PFSK-1 (cell line): ENCODE measurements at regions not wholly inside any gene's neighbourhood (a gene's known extent, or its start where the extent isn't known, plus 50 kb on each side); places are given as distances from the start of the nearest gene placed in this dataset.

ENCODE experiments used
- FOXP2 ChIP-seq: optimal IDR thresholded peaks from 2 replicates; pipeline ENCODE3; 2011; ENCODE audit warnings: borderline replicate concordance, control low read depth, inconsistent platforms; ENCODE audit not compliant: insufficient read depth; ENCODE audit errors: extremely low read length, extremely low read depth
- POLR2AphosphoS5 ChIP-seq: IDR thresholded peaks from 2 replicates; pipeline ENCODE4 v1.6.1; 2012; ENCODE audit warnings: low read depth, mild to moderate bottlenecking, control low read depth, low read length, moderate library complexity
- SIN3A ChIP-seq: IDR thresholded peaks from 2 replicates; pipeline ENCODE4 v1.6.1; 2012; ENCODE audit warnings: mild to moderate bottlenecking, low read length, moderate library complexity, borderline replicate concordance; ENCODE audit not compliant: insufficient read depth
- TAF1 ChIP-seq: IDR thresholded peaks from 2 replicates; pipeline ENCODE4 v1.6.1; 2012; ENCODE audit warnings: low read length, control low read depth, borderline replicate concordance; ENCODE audit not compliant: insufficient read depth
- TF ChIP-seq, protein P1 (sequence below), 2 experiments: IDR thresholded peaks; 2 replicates each; pipeline versions ENCODE4 v1.6.1 to v1.8.0; 2011 to 2012; ENCODE audit warnings: low read depth in 2 of 2, low read length in 2 of 2, control low read depth in 1 of 2, inconsistent platforms in 1 of 2, mild to moderate bottlenecking in 1 of 2, moderate library complexity in 1 of 2; ENCODE audit not compliant: insufficient read depth in 1 of 2

DNA sequence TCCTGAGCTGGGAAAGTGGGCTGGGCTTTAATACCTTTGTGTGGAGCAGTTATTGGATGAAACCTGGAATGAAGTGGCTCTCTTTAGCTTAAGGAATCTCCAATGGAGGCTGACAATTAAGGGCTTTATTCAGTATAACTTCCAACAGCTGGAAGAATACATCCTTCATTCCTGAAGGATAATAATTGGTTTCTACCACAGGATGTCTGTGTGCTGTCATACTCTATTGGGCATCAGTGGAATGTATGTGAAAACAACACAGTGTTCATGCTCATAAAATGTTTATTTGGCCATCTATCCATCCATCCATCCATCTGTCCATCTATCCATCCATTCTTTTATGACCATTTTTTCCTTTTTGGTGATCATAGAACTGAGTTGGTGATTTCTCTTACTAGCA lies 220.7 kb upstream of the GAP43 start:
- TF ChIP-seq, protein P1, sequence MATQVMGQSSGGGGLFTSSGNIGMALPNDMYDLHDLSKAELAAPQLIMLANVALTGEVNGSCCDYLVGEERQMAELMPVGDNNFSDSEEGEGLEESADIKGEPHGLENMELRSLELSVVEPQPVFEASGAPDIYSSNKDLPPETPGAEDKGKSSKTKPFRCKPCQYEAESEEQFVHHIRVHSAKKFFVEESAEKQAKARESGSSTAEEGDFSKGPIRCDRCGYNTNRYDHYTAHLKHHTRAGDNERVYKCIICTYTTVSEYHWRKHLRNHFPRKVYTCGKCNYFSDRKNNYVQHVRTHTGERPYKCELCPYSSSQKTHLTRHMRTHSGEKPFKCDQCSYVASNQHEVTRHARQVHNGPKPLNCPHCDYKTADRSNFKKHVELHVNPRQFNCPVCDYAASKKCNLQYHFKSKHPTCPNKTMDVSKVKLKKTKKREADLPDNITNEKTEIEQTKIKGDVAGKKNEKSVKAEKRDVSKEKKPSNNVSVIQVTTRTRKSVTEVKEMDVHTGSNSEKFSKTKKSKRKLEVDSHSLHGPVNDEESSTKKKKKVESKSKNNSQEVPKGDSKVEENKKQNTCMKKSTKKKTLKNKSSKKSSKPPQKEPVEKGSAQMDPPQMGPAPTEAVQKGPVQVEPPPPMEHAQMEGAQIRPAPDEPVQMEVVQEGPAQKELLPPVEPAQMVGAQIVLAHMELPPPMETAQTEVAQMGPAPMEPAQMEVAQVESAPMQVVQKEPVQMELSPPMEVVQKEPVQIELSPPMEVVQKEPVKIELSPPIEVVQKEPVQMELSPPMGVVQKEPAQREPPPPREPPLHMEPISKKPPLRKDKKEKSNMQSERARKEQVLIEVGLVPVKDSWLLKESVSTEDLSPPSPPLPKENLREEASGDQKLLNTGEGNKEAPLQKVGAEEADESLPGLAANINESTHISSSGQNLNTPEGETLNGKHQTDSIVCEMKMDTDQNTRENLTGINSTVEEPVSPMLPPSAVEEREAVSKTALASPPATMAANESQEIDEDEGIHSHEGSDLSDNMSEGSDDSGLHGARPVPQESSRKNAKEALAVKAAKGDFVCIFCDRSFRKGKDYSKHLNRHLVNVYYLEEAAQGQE (IDR thresholded peaks at IDR 0.05; ENCODE audit: insufficient read depth in 1 of 2, low read depth in 2 of 2, low read length in 2 of 2): no peak
- no peak for TF ChIP-seq FOXP2
- no peak for TF ChIP-seq SIN3A
- no peak for TF ChIP-seq POLR2AphosphoS5
- no peak for TF ChIP-seq TAF1

DNA sequence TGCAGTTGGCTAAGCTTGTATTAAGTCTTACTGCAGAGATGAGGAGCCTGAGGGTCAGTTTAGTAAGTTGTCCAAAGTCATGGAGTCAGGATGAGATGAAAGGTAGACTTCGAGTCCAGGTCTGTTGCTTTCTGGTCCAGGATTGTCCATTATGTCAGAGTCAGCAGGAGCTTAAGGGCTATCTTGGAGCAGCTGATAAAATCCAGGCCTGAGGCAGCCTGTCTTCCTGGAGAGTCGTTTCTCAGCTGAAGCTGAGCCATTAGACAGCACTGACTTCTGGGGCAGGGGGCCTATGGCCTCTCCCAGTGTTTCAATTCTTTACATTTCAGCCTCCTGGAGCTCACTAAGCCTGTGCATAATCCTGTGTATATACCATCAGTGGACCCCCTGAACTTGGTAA lies 219.5 kb upstream of the GAP43 start:
- TF ChIP-seq SIN3A: no peak
- TF ChIP-seq TAF1: no peak
- no peak for TF ChIP-seq POLR2AphosphoS5
- TF ChIP-seq, protein P1 (IDR thresholded peaks at IDR 0.05; ENCODE audit: insufficient read depth in 1 of 2, low read depth in 2 of 2, low read length in 2 of 2): no peak
- no peak for TF ChIP-seq FOXP2

DNA sequence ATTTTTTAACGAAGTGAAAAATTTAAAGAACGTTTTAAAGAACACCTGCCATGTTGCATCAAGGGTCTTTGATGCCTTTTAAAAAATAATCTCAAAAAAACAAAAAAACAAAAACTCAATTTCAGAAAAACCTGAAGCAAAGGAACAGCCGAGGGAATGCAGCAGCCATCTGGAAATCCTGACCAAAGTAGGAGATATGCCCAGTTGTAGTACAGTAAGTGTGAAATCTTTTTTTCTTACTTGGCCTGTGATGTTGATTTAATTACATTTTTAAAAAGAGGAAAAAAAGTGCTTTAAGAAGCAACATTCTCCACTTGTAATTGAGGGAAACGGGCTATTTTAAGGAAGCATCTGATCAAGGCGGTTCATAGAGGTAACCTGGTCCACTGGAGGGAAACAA lies 213.7 kb upstream of the GAP43 start:
- TF ChIP-seq, protein P1 (IDR thresholded peaks at IDR 0.05; ENCODE audit: insufficient read depth in 1 of 2, low read depth in 2 of 2, low read length in 2 of 2): no peak
- TF ChIP-seq TAF1 (no peak), POLR2AphosphoS5 (no peak), SIN3A (no peak), FOXP2 (no peak)

DNA sequence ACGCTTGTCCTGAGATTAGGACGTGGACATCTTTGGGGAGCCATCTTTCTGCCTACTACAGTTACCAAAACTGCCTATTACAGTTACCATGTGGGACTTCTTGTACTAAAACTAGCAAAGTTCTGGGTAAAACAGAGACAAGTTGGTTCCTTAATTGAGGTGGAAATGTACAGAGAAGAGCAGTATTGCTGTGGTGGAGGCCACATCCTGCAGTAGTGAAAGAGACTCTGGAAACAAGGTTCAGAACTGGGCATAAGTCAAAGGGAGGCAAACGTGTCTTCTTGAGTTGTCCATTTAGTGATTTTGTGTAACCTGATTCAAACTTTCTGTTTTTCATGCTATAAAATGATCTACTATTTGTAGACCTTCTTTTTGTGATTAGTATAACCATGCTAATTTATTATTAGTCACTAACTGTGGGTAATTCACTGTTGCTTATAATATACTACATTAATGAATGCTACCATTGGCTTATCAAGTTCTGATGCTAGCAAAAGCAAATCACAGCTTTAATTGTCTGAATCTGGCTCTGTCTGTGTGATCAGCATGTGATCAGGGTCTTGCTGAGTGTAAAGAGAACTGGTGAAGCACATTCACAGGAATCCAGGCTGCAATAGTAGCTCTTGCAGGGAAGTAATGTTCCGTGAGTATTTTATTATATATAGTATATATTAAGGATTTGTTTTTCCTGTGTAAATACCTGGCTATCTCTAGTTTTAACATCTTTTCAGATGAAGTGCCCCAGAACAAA lies 207.9 kb upstream of the GAP43 start:
- TF ChIP-seq SIN3A (no peak), POLR2AphosphoS5 (no peak), FOXP2 (no peak), TAF1 (no peak)
- TF ChIP-seq, protein P1 (IDR thresholded peaks at IDR 0.05; ENCODE audit: insufficient read depth in 1 of 2, low read depth in 2 of 2, low read length in 2 of 2): no peak

DNA sequence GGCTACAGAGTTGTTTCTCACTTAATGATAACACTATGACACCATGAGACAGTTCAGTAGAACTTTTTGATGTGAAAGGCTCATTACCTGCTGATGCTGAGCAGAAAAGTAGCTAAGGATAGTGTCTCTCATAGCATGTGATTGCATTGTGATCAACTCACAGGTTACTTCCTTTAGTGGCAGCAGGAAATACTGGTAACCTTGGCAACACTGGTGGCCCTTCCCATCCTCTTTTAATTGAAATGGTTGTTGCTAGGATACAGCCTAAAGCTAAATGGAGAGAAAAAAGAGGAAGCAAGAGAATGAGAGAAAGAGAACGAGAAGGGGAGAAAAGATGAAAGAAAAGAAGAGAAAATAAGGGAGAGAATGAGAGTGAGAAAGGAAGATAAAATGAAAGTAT lies 204.7 kb upstream of the GAP43 start:
- TF ChIP-seq TAF1 (no peak), SIN3A (no peak), FOXP2 (no peak), POLR2AphosphoS5 (no peak)
- TF ChIP-seq, protein P1 (IDR thresholded peaks at IDR 0.05; ENCODE audit: insufficient read depth in 1 of 2, low read depth in 2 of 2, low read length in 2 of 2): no peak
